GM12892 (cell line): ENCODE measurements at regions not wholly inside any gene's neighbourhood (a gene's known extent, or its start where the extent isn't known, plus 50 kb on each side); places are given as distances from the start of the nearest gene placed in this dataset.

ENCODE experiments used
- DNase-seq: peaks from one replicate; pipeline ENCODE4 v3.0.0; 2011; ENCODE audit not compliant: insufficient read length
- FAIRE-seq: peaks from 2 replicates; lab custom pipeline; 2011; peaks lifted over from hg19 to GRCh38; lab: Jason Lieb, UNC
- POLR2A ChIP-seq: IDR thresholded peaks from 2 replicates; pipeline ENCODE4 v1.6.1; 2011; ENCODE audit warnings: low read depth, low read length, control low read depth
- POLR2AphosphoS5 ChIP-seq: IDR thresholded peaks from 2 replicates; pipeline ENCODE4 v1.6.1; 2011; ENCODE audit warnings: low read depth, low read length, control low read depth
- TAF1 ChIP-seq: IDR thresholded peaks from 2 replicates; pipeline ENCODE4 v1.6.1; 2011; ENCODE audit warnings: low read depth, mild to moderate bottlenecking, control low read depth, low read length, borderline replicate concordance

GRCh38 chr2:5287558-5288334 lies 404.4 kb upstream of the SOX11 start:
- TF ChIP-seq POLR2A (no peak), POLR2AphosphoS5 (no peak), TAF1 (no peak)
- no peak for DNase-seq
- FAIRE-seq = no peak

DNA sequence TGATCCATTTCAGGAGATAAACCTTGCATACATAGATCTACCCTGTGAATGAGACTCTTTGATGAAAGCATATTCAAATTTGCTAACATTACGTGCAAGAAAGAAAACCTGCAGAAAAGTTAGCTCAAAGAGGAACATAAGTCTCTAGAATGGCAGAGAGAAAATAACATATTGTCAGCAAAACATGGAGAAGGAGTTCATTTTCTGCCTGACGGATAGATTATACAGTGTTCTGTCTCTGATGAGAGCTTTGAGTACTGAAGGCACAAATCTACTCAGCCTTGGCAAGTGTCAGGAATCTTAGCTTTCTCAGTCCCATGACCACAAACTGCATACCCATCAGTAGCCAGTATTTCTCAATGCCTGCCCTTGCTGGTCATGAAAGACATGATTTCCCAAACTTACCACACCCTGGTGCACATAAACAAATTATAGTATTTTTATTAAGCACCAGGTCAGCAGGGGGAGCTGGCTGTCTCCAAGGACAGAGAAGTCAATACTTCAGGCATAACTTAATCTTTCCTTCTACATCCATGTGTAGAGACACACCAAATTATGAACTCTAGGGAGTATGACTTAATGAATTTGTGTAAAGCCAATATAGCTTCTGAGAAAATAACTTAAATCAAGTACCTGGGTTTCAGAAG lies 401.2 kb upstream of the SOX11 start:
- FAIRE-seq = no peak
- TF ChIP-seq POLR2AphosphoS5 = no peak
- no peak for TF ChIP-seq TAF1
- TF ChIP-seq POLR2A = no peak
- no peak for DNase-seq

- TF ChIP-seq POLR2AphosphoS5 = no peak
- no peak for TF ChIP-seq POLR2A
- TF ChIP-seq TAF1 = no peak
- DNase-seq (no peak), FAIRE-seq (no peak)
Observed at GRCh38 chr2:5304640-5305039, 387.5 kb upstream of the SOX11 start.

DNA sequence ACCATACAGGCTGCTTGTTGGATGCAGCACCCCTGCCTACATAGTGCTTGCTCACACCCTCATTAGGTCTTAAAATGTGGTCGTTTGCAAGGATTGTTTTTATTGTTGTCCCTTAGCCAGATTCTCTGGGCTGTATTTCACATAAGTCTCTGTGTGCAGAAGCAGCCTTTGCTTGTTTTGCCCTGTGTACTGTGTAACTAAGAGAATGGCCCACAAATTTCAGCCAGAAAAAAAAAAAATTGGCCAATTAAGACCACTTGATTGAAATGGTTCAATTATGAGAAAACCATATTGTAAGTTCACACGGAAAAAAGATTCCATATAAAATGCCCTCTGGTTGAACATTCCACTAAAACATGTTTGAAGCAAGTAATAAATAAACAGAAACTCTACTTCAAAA lies 377.1 kb upstream of the SOX11 start:
- FAIRE-seq = no peak
- no peak for TF ChIP-seq TAF1
- TF ChIP-seq POLR2A = no peak
- no peak for TF ChIP-seq POLR2AphosphoS5
- DNase-seq = no peak

GRCh38 chr2:5315512-5315911 lies 376.7 kb upstream of the SOX11 start:
- DNase-seq (no peak), FAIRE-seq (no peak)
- no peak for TF ChIP-seq POLR2AphosphoS5
- TF ChIP-seq TAF1 = no peak
- no peak for TF ChIP-seq POLR2A

GRCh38 chr2:5316001-5316490 lies 376.1 kb upstream of the SOX11 start:
- no peak for TF ChIP-seq TAF1
- TF ChIP-seq POLR2A = no peak
- no peak for TF ChIP-seq POLR2AphosphoS5
- DNase-seq = no peak
- no peak for FAIRE-seq

DNA sequence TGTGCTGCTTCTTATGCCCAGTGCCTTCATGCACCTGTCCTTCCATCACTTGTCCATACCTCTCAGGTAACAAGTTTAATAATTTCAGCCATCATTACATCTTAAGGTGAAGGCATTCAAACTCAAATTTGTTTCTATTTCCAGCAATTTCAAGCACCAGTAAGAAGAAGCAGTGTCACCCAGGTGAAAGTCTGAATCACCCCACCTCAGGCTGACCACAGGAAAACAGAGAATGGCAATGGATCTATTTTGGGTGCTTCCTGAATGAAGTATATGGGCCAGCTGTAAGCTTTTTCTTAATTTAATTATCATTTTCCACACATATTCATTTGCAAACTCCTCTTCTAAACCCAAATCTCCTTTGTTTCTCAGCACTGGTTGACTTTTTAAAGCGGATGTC lies 372.7 kb upstream of the SOX11 start:
- FAIRE-seq (no peak), DNase-seq (no peak)
- TF ChIP-seq TAF1 (no peak), POLR2AphosphoS5 (no peak), POLR2A (no peak)

- TF ChIP-seq POLR2A (no peak), POLR2AphosphoS5 (no peak), TAF1 (no peak)
- no peak for FAIRE-seq
- DNase-seq = no peak
Observed at GRCh38 chr2:5322396-5322795, 369.8 kb upstream of the SOX11 start.

- FAIRE-seq = no peak
- no peak for DNase-seq
- TF ChIP-seq POLR2AphosphoS5 (no peak), TAF1 (no peak), POLR2A (no peak)
Observed at GRCh38 chr2:5325523-5325922, 366.7 kb upstream of the SOX11 start.

DNA sequence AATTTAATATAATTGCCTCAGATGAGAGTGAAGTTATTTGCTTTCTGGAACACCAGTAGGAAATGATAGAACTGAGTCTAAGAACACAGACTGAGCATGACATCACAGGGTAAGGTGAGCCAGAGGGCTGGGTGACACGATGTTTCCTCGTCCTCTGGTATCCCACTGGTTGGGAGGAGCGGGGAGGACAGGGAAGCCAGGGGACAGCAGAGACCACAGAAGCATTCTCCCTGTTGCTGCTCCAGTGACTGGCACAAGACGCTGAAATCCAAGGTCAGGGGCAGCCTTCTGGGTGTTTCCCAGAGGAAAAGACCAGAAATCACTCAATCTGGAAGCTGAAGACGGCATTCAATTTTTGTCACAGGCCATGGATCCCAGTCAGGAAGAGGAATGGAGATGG lies 363.4 kb upstream of the SOX11 start:
- TF ChIP-seq POLR2AphosphoS5 = no peak
- TF ChIP-seq POLR2A = no peak
- TF ChIP-seq TAF1 = no peak
- DNase-seq (no peak), FAIRE-seq (no peak)

GRCh38 chr2:5329763-5330162 lies 362.4 kb upstream of the SOX11 start:
- FAIRE-seq (no peak), DNase-seq (no peak)
- TF ChIP-seq POLR2A (no peak), POLR2AphosphoS5 (no peak), TAF1 (no peak)

GRCh38 chr2:5330961-5331360 lies 361.2 kb upstream of the SOX11 start:
- FAIRE-seq = no peak
- no peak for TF ChIP-seq TAF1
- TF ChIP-seq POLR2A = no peak
- no peak for TF ChIP-seq POLR2AphosphoS5
- no peak for DNase-seq

DNA sequence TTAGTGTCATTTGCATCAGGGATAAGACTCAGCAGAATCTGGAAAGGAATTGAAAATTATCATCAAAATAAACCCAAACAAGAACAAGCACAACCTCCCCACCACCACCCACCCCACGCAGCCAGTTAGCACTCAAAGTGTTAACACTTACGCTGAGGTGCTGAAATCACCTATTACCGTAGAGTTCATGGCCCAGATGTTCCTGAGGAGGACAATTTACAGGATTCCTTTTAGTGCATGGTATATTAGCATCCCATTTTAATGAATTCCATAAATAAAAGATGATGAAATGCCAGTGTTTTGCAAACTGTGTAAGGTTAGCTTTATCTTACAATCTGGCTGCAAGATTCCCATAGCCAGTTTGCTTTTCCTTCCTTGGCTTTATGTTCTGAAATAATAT lies 359.3 kb upstream of the SOX11 start:
- FAIRE-seq (no peak), DNase-seq (no peak)
- TF ChIP-seq POLR2AphosphoS5 (no peak), POLR2A (no peak), TAF1 (no peak)
